WTC11 (cell line): ENCODE measurements at regions not wholly inside any gene's neighbourhood (a gene's known extent, or its start where the extent isn't known, plus 50 kb on each side); places are given as distances from the start of the nearest gene placed in this dataset.

Experiments used
- ATAC-seq: fragments of 200-7000 bp; cut with Tn5 transposase; 2 replicates; pipeline ENCODE4 v1.10.0; 2021; ENCODE audit warnings: mild to moderate bottlenecking, moderate library complexity
- CTCF ChIA-PET: fragments of 300-600 bp; sonication (Branson Sonifier 250); formaldehyde crosslinking; loops from one replicate; lab custom pipeline; 2021; ENCODE audit warnings: antibody characterized with exemption; lab: Charles Lee
- POLR2A ChIA-PET: fragments of 350-600 bp; sonication (Branson Sonifier 250); formaldehyde crosslinking; loops from one replicate; lab custom pipeline; 2021; ENCODE audit warnings: antibody characterized with exemption; lab: Charles Lee
- DNase-seq: peaks from one replicate; pipeline ENCODE4 v3.0.0; 2021; ENCODE audit warnings: low spot score
- H3K27ac Mint-ChIP-seq: 2 replicates; pipeline ENCODE4 v1.8.0; 2021; ENCODE audit warnings: mixed read lengths
- H3K27me3 Mint-ChIP-seq: 2 replicates; pipeline ENCODE4 v1.8.0; 2021; ENCODE audit warnings: low read depth, mild to moderate bottlenecking, moderate library complexity, mixed read lengths
- H3K36me3 Mint-ChIP-seq: 2 replicates; pipeline ENCODE4 v1.8.0; 2021; ENCODE audit warnings: mixed read lengths
- H3K4me1 Mint-ChIP-seq: 2 replicates; pipeline ENCODE4 v1.8.0; 2022; ENCODE audit warnings: mixed read lengths
- H3K4me3 Mint-ChIP-seq: 2 replicates; pipeline ENCODE4 v1.8.0; 2021; ENCODE audit warnings: mild to moderate bottlenecking, moderate library complexity, mixed read lengths
- H3K9me3 Mint-ChIP-seq: 2 replicates; pipeline ENCODE4 v1.8.0; 2021; ENCODE audit warnings: mixed read lengths
- ATF6 ChIP-seq: sonication (generic); formaldehyde crosslinking; IDR thresholded peaks from 2 replicates; pipeline ENCODE4 v1.8.1; 2023; ENCODE audit warnings: mild to moderate bottlenecking, missing genetic modification reagents
- E2F1 ChIP-seq: sonication (generic); formaldehyde crosslinking; IDR thresholded peaks from 2 replicates; pipeline ENCODE4 v1.8.0; 2022; ENCODE audit warnings: mild to moderate bottlenecking, missing genetic modification reagents
- E2F4 ChIP-seq: sonication (generic); formaldehyde crosslinking; IDR thresholded peaks from 2 replicates; pipeline ENCODE4 v1.8.1; 2022; ENCODE audit warnings: low read depth, mild to moderate bottlenecking, moderate library complexity, missing genetic modification reagents, borderline replicate concordance
- ESRRA ChIP-seq: sonication (generic); formaldehyde crosslinking; IDR thresholded peaks from 2 replicates; pipeline ENCODE4 v1.8.1; 2022; ENCODE audit warnings: mild to moderate bottlenecking, missing genetic modification reagents, borderline replicate concordance
- FOXP4 ChIP-seq: sonication (generic); formaldehyde crosslinking; IDR thresholded peaks from 2 replicates; pipeline ENCODE4 v1.8.0; 2022; ENCODE audit warnings: mild to moderate bottlenecking, missing genetic modification reagents
- GABPB1 ChIP-seq: sonication (generic); formaldehyde crosslinking; IDR thresholded peaks from 2 replicates; pipeline ENCODE4 v1.8.1; 2023; ENCODE audit warnings: mild to moderate bottlenecking, missing genetic modification reagents
- GTF2I ChIP-seq: fragments of 250-450 bp; sonication (Bioruptor Pico); conservative IDR thresholded peaks from 2 replicates; pipeline ENCODE4 v1.4.0; 2021; ENCODE audit warnings: mild to moderate bottlenecking
- KAT7 ChIP-seq: sonication (generic); formaldehyde crosslinking; IDR thresholded peaks from 2 replicates; pipeline ENCODE4 v1.8.1; 2023; ENCODE audit warnings: missing genetic modification reagents, mild to moderate bottlenecking, borderline replicate concordance
- MXD4 ChIP-seq: fragments of 250-450 bp; sonication (Bioruptor Pico); IDR thresholded peaks from 2 replicates; pipeline ENCODE4 v1.8.0; 2021; ENCODE audit warnings: mild to moderate bottlenecking, moderate library complexity, borderline replicate concordance
- NR3C1 ChIP-seq: sonication (generic); formaldehyde crosslinking; conservative IDR thresholded peaks from 2 replicates; pipeline ENCODE4 v1.8.1; 2023; ENCODE audit warnings: low read depth, mild to moderate bottlenecking, missing genetic modification reagents
- RELA ChIP-seq: sonication (generic); formaldehyde crosslinking; IDR thresholded peaks from 2 replicates; pipeline ENCODE4 v1.8.1; 2022; ENCODE audit warnings: missing genetic modification reagents, mild to moderate bottlenecking, borderline replicate concordance
- STAT6 ChIP-seq: sonication (generic); formaldehyde crosslinking; conservative IDR thresholded peaks from 2 replicates; pipeline ENCODE4 v1.8.1; 2023; ENCODE audit warnings: mild to moderate bottlenecking, low read depth, missing genetic modification reagents, moderate library complexity
- ZBTB21 ChIP-seq: sonication (generic); formaldehyde crosslinking; IDR thresholded peaks from 2 replicates; pipeline ENCODE4 v1.8.1; 2023; ENCODE audit warnings: mild to moderate bottlenecking, missing genetic modification reagents, borderline replicate concordance
- ZNF317 ChIP-seq: sonication (generic); formaldehyde crosslinking; IDR thresholded peaks from 2 replicates; pipeline ENCODE4 v1.8.1; 2023; ENCODE audit warnings: low read depth, mild to moderate bottlenecking, moderate library complexity, missing genetic modification reagents, borderline replicate concordance
- ZNF416 ChIP-seq: fragments of 250-450 bp; sonication (Bioruptor Pico); IDR thresholded peaks from 2 replicates; pipeline ENCODE4 v1.9.0; 2021; ENCODE audit warnings: mild to moderate bottlenecking, inconsistent platforms
- ZNF671 ChIP-seq: fragments of 250-450 bp; sonication (Bioruptor Pico); IDR thresholded peaks from 2 replicates; pipeline ENCODE4 v1.8.0; 2021; ENCODE audit warnings: mild to moderate bottlenecking
- TF ChIP-seq, protein P1 (sequence below): sonication (generic); formaldehyde crosslinking; IDR thresholded peaks from 2 replicates; pipeline ENCODE4 v1.8.1; 2023; ENCODE audit warnings: mild to moderate bottlenecking, missing genetic modification reagents, borderline replicate concordance
- TF ChIP-seq, protein P2 (sequence below): fragments of 250-450 bp; sonication (Bioruptor Pico); IDR thresholded peaks from 2 replicates; pipeline ENCODE4 v1.9.0; 2021; ENCODE audit warnings: mild to moderate bottlenecking
- TF ChIP-seq, protein P3 (sequence below): sonication (generic); formaldehyde crosslinking; conservative IDR thresholded peaks from 2 replicates; pipeline ENCODE4 v1.8.1; 2022; ENCODE audit warnings: mild to moderate bottlenecking, missing genetic modification reagents

- no peak for TF ChIP-seq E2F4 (CRISPR knock-in tag)
- TF ChIP-seq ESRRA (CRISPR knock-in tag), result no peak
- TF ChIP-seq ATF6 (CRISPR knock-in tag), result no peak
- TF ChIP-seq MXD4 (CRISPR knock-in tag), result no peak
- TF ChIP-seq RELA (CRISPR knock-in tag), result no peak
- no peak for TF ChIP-seq NR3C1 (CRISPR knock-in tag)
- TF ChIP-seq ZNF671 (CRISPR knock-in tag), result no peak
- no peak for TF ChIP-seq FOXP4 (CRISPR knock-in tag)
- TF ChIP-seq, protein P1, sequence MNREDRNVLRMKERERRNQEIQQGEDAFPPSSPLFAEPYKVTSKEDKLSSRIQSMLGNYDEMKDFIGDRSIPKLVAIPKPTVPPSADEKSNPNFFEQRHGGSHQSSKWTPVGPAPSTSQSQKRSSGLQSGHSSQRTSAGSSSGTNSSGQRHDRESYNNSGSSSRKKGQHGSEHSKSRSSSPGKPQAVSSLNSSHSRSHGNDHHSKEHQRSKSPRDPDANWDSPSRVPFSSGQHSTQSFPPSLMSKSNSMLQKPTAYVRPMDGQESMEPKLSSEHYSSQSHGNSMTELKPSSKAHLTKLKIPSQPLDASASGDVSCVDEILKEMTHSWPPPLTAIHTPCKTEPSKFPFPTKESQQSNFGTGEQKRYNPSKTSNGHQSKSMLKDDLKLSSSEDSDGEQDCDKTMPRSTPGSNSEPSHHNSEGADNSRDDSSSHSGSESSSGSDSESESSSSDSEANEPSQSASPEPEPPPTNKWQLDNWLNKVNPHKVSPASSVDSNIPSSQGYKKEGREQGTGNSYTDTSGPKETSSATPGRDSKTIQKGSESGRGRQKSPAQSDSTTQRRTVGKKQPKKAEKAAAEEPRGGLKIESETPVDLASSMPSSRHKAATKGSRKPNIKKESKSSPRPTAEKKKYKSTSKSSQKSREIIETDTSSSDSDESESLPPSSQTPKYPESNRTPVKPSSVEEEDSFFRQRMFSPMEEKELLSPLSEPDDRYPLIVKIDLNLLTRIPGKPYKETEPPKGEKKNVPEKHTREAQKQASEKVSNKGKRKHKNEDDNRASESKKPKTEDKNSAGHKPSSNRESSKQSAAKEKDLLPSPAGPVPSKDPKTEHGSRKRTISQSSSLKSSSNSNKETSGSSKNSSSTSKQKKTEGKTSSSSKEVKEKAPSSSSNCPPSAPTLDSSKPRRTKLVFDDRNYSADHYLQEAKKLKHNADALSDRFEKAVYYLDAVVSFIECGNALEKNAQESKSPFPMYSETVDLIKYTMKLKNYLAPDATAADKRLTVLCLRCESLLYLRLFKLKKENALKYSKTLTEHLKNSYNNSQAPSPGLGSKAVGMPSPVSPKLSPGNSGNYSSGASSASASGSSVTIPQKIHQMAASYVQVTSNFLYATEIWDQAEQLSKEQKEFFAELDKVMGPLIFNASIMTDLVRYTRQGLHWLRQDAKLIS (CRISPR knock-in tag), result no peak
- TF ChIP-seq GTF2I, result no peak
- no peak overlapping the region for H3K27ac Mint-ChIP-seq
- no peaks in the 10 kb centered on the region for H3K27me3 Mint-ChIP-seq
- H3K9me3 Mint-ChIP-seq, result peaks cover 23% of the 10 kb centered on the region
- ChIA-PET CTCF (no interaction called here), POLR2A (no interaction called here)
- ATAC-seq (no peak), DNase-seq (no peak)
- H3K4me1 Mint-ChIP-seq, result no peaks in the 10 kb centered on the region
- H3K4me3 Mint-ChIP-seq, result no peak overlapping the region
- H3K36me3 Mint-ChIP-seq, result peaks cover 15% of the 10 kb centered on the region
Observed at GRCh38 chr1:58119971-58120370, 426.6 kb downstream of the OMA1 start.

DNA sequence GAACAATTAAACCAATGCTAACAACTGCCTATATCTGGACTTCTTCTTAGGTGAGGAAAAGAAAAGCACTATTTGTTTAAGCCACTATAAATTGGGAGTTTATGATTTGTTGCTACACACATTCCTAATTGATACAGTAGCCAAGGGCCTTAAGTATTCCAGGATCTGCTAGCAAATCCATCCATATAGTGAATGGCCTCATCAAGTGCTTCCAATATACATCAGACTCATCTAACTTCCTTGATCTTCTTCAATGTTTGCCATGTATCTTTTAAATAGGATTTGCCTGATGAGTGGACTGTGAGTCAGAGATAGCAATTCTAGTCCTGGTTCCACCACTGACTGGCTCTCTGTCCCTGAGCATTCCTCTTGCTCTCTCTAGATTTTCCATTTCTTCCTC is 430.2 kb downstream of the OMA1 start:
- Mint-ChIP-seq H3K36me3 (peaks cover 23% of the 10 kb centered on the region), H3K27ac (no peak overlapping the region), H3K27me3 (no peaks in the 10 kb centered on the region), H3K4me1 (no peaks in the 10 kb centered on the region), H3K9me3 (peaks cover 32% of the 10 kb centered on the region), H3K4me3 (no peak overlapping the region)
- DNase-seq (no peak), ATAC-seq (no peak)
- ChIA-PET POLR2A (no interaction called here), CTCF (no interaction called here)
- TF ChIP-seq ZNF416 (CRISPR knock-in tag) (no peak), GABPB1 (CRISPR knock-in tag) (no peak), E2F4 (CRISPR knock-in tag) (no peak), ZNF317 (CRISPR knock-in tag) (no peak), ESRRA (CRISPR knock-in tag) (no peak), KAT7 (CRISPR knock-in tag) (no peak), STAT6 (no peak), E2F1 (CRISPR knock-in tag) (no peak), ZBTB21 (CRISPR knock-in tag) (no peak)
- TF ChIP-seq, protein P2, sequence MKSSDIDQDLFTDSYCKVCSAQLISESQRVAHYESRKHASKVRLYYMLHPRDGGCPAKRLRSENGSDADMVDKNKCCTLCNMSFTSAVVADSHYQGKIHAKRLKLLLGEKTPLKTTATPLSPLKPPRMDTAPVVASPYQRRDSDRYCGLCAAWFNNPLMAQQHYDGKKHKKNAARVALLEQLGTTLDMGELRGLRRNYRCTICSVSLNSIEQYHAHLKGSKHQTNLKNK, result no peak
- TF ChIP-seq, protein P3, sequence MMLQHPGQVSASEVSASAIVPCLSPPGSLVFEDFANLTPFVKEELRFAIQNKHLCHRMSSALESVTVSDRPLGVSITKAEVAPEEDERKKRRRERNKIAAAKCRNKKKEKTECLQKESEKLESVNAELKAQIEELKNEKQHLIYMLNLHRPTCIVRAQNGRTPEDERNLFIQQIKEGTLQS (CRISPR knock-in tag), result no peak
